ENCODE measurements at regions not wholly inside any gene's neighbourhood (a gene's known extent, or its start where the extent isn't known, plus 50 kb on each side); places are given as distances from the start of the nearest gene placed in this dataset.

DNA sequence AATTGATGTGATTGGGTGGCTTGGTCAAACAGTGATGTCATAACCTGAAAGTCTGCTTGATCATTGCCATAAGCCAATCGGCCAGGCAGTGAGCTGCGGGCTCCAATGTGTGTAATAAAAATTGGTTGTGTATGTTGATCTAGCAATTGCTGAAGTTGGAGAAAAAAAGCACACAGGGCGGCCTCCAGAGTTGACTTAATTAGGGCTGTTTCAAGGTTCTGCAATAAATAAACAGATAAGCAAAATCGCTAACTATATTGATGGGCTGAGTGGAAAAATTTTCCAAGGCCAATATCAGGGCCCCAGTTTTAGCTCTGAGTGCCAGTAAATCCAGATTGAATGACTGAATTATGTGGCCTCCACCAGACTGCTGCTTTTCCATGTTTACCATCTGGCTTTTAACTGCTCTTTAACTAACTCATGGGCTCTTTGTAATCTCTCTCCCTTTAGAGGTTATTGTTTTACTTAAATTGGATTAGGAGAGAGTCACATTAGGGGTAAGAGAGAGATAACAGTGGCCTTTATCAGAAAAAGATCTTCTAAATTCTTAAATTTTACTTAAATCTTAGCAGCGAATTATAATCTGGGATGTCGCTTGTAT lies 160.6 kb upstream of the WDFY3 start:
- TF ChIP-seq, protein P1, sequence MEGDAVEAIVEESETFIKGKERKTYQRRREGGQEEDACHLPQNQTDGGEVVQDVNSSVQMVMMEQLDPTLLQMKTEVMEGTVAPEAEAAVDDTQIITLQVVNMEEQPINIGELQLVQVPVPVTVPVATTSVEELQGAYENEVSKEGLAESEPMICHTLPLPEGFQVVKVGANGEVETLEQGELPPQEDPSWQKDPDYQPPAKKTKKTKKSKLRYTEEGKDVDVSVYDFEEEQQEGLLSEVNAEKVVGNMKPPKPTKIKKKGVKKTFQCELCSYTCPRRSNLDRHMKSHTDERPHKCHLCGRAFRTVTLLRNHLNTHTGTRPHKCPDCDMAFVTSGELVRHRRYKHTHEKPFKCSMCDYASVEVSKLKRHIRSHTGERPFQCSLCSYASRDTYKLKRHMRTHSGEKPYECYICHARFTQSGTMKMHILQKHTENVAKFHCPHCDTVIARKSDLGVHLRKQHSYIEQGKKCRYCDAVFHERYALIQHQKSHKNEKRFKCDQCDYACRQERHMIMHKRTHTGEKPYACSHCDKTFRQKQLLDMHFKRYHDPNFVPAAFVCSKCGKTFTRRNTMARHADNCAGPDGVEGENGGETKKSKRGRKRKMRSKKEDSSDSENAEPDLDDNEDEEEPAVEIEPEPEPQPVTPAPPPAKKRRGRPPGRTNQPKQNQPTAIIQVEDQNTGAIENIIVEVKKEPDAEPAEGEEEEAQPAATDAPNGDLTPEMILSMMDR (IDR thresholded peaks at IDR 0.05; ENCODE audit: low read depth, low read length), result no peak
- TF ChIP-seq POLR2A (IDR thresholded peaks at IDR 0.05; ENCODE audit: extremely low read depth, insufficient read length), result no peak
